NB4 (cell line): ENCODE measurements at regions not wholly inside any gene's neighbourhood (a gene's known extent, or its start where the extent isn't known, plus 50 kb on each side); places are given as distances from the start of the nearest gene placed in this dataset.

Source experiments
- CTCF ChIP-seq: IDR thresholded peaks from one replicate; pipeline ENCODE4 v1.5.1; 2012; ENCODE audit warnings: low read depth, low read length
- MYC ChIP-seq: IDR thresholded peaks from 2 replicates; pipeline ENCODE4 v1.6.1; 2011; ENCODE audit warnings: low read depth, low read length
- POLR2A ChIP-seq: IDR thresholded peaks from 2 replicates; pipeline ENCODE4 v1.6.1; 2011; ENCODE audit warnings: mild to moderate bottlenecking; ENCODE audit not compliant: insufficient read length; ENCODE audit errors: extremely low read depth

DNA sequence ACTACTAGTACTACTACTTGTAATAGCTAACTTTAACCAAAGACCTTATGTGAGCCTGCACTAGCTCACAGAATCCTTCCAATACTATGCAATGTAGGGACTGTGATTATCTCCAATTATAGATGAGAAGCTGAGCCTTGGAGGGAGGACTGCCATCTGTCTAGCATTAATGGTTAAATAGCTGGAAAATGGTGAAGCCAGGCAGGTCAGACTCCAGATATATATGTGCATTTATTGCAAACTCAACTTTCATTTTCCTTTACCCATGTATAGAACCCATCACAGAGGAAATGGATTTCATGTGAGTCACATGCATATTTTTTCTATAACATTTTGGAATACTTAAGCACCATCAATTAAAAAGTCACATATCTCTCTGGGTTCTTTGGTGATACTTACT is 229.9 kb downstream of the BCAS1 start:
- no peak for TF ChIP-seq CTCF
- no peak for TF ChIP-seq MYC
- no peak for TF ChIP-seq POLR2A
